ENCODE measurements at regions not wholly inside any gene's neighbourhood (a gene's known extent, or its start where the extent isn't known, plus 50 kb on each side); places are given as distances from the start of the nearest gene placed in this dataset.

- TF ChIP-seq, protein P1, sequence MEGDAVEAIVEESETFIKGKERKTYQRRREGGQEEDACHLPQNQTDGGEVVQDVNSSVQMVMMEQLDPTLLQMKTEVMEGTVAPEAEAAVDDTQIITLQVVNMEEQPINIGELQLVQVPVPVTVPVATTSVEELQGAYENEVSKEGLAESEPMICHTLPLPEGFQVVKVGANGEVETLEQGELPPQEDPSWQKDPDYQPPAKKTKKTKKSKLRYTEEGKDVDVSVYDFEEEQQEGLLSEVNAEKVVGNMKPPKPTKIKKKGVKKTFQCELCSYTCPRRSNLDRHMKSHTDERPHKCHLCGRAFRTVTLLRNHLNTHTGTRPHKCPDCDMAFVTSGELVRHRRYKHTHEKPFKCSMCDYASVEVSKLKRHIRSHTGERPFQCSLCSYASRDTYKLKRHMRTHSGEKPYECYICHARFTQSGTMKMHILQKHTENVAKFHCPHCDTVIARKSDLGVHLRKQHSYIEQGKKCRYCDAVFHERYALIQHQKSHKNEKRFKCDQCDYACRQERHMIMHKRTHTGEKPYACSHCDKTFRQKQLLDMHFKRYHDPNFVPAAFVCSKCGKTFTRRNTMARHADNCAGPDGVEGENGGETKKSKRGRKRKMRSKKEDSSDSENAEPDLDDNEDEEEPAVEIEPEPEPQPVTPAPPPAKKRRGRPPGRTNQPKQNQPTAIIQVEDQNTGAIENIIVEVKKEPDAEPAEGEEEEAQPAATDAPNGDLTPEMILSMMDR (IDR thresholded peaks at IDR 0.05; ENCODE audit: insufficient read depth, low read length): no peak
- no peak for TF ChIP-seq REST (IDR thresholded peaks at IDR 0.05; ENCODE audit: insufficient replicate concordance, low read depth)
- no peak for TF ChIP-seq POLR2AphosphoS5 (IDR thresholded peaks at IDR 0.05; ENCODE audit: low read depth)
These were observed 107.0 kb downstream of the VEGFA start for GRCh38 chr6:43877036-43877435.
